Prostate gland (tissue), 2 donors: ENCODE measurements at regions not wholly inside any gene's neighbourhood (a gene's known extent, or its start where the extent isn't known, plus 50 kb on each side); places are given as distances from the start of the nearest gene placed in this dataset.

Experiments
- POLR2A ChIP-seq: fragments of 450-650 bp; IDR thresholded peaks from one replicate; pipeline ENCODE4 v1.6.1; 2016; ENCODE audit warnings: antibody characterized with exemption, mild to moderate bottlenecking
- POLR2AphosphoS5 ChIP-seq: sonication (generic); formaldehyde crosslinking; IDR thresholded peaks from one replicate; pipeline ENCODE4 v1.6.1; 2017; ENCODE audit warnings: antibody characterized with exemption
- TF ChIP-seq, protein P1 (sequence below), 4 experiments: fragments of 200-600 bp in 2 of 4; fragments of 450-650 bp in 2 of 4; sonication (generic) in 2 of 4; IDR thresholded peaks; 1 replicate in 3 of 4; 2 replicates in 1 of 4; pipeline ENCODE4 v1.5.1; 2016 to 2019; ENCODE audit warnings: antibody characterized with exemption in 4 of 4, mild to moderate bottlenecking in 2 of 4, moderate library complexity in 2 of 4

DNA sequence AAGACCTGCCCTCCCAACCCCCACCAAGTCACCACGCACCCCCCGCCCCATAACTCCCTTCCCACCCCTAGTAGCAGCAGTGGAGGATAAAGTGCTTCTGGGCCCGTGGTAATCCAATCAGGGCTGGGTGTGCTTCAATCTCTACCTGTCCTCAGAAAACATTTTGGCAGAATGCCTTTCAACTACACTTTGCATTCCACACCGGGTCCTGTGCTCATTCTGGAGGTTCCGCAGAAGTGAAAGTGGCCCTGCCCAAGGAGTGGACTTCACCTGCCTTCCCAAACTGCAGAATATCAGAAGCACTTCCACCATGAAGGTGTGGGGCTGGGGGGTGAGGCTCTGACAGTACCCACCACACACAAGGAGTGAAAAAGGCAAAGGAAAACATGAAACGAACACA is 322.3 kb downstream of the DHX15 start:
- TF ChIP-seq, protein P1, sequence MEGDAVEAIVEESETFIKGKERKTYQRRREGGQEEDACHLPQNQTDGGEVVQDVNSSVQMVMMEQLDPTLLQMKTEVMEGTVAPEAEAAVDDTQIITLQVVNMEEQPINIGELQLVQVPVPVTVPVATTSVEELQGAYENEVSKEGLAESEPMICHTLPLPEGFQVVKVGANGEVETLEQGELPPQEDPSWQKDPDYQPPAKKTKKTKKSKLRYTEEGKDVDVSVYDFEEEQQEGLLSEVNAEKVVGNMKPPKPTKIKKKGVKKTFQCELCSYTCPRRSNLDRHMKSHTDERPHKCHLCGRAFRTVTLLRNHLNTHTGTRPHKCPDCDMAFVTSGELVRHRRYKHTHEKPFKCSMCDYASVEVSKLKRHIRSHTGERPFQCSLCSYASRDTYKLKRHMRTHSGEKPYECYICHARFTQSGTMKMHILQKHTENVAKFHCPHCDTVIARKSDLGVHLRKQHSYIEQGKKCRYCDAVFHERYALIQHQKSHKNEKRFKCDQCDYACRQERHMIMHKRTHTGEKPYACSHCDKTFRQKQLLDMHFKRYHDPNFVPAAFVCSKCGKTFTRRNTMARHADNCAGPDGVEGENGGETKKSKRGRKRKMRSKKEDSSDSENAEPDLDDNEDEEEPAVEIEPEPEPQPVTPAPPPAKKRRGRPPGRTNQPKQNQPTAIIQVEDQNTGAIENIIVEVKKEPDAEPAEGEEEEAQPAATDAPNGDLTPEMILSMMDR (IDR thresholded peaks at IDR 0.05): no peak
- TF ChIP-seq POLR2AphosphoS5 (no peak), POLR2A (no peak)
